Gastrocnemius medialis (tissue), 4 donors: ENCODE measurements at regions not wholly inside any gene's neighbourhood (a gene's known extent, or its start where the extent isn't known, plus 50 kb on each side); places are given as distances from the start of the nearest gene placed in this dataset.

Source experiments
- CTCF ChIP-seq, 5 experiments: fragments of 450-650 bp in 3 of 5; fragments of 200-600 bp in 2 of 5; sonication (generic) in 2 of 5; IDR thresholded peaks in 4 of 5; conservative IDR thresholded peaks in 1 of 5; 1 replicate in 4 of 5; 2 replicates in 1 of 5; pipeline ENCODE4 v1.5.1; 2016 to 2019; ENCODE audit warnings: antibody characterized with exemption in 5 of 5, mild to moderate bottlenecking in 3 of 5, moderate library complexity in 3 of 5
- POLR2A ChIP-seq, 2 donors: fragments of 450-650 bp; IDR thresholded peaks; one replicate each; pipeline ENCODE4 v1.6.1; 2017; ENCODE audit warnings: antibody characterized with exemption in 2 of 2, mild to moderate bottlenecking in 2 of 2, moderate library complexity in 2 of 2

- no peak for TF ChIP-seq CTCF (IDR thresholded peaks at IDR 0.05 in 4 of 5, conservative IDR thresholded peaks at IDR 0.05 in 1 of 5)
- TF ChIP-seq POLR2A (IDR thresholded peaks at IDR 0.05), result no peak
Measured at GRCh38 chr4:174422893-174423256, 99.4 kb downstream of the HPGD start.
